HCT116 (cell line): ENCODE measurements at regions not wholly inside any gene's neighbourhood (a gene's known extent, or its start where the extent isn't known, plus 50 kb on each side); places are given as distances from the start of the nearest gene placed in this dataset.

Source experiments
- ATAC-seq: fragments of 200-7000 bp; cut with Tn5 transposase; 2 replicates; pipeline ENCODE4 v1.9.1; 2020; ENCODE audit warnings: mild to moderate bottlenecking, moderate library complexity
- BruUV-seq: library from RNA; stranded (reverse); fragments of 400-500 nt; replicated peaks from 2 replicates; lab custom pipeline; 2021; lab: Mats Ljungman, UMichigan
- CTCF ChIA-PET: fragments of 300-600 bp; sonication (Branson Sonifier 250); formaldehyde crosslinking; loops from one replicate; lab custom pipeline; 2021; ENCODE audit warnings: antibody characterized with exemption; lab: Charles Lee
- POLR2A ChIA-PET: fragments of 300-600, 350-600 bp; sonication (Branson Sonifier 250); formaldehyde crosslinking; loops from one replicate; lab custom pipeline; 2021; ENCODE audit warnings: antibody characterized with exemption; lab: Charles Lee
- RAD21 ChIA-PET, 2 experiments: fragments of 300-600 bp; sonication (Branson Sonifier 250); formaldehyde crosslinking; loops; one replicate each; lab custom pipeline; 2023; ENCODE audit warnings: low total read pairs in 2 of 2; ENCODE audit not compliant: uncharacterized antibody in 2 of 2, unreplicated experiment in 2 of 2, low non-redundant PET in 1 of 2; lab: Charles Lee
- DNase-seq: peaks from one replicate; pipeline ENCODE4 v3.0.0-alpha.2; 2010; ENCODE audit warnings: low read depth, low spot score
- H2AFZ ChIP-seq: fragments of 200-600 bp; shearing (Covaris generic), sonication (generic); 2 replicates; pipeline ENCODE4 v1.6.1; 2017; ENCODE audit warnings: low read depth, mixed run types, mixed read lengths, antibody characterized with exemption, low read length; ENCODE audit not compliant: poor library complexity, severe bottlenecking
- H3K27ac ChIP-seq: 2 replicates; pipeline ENCODE4 v1.5.1; 2012; ENCODE audit warnings: low read depth, low read length
- H3K27me3 ChIP-seq: fragments of 200-600 bp; sonication (generic); 2 replicates; pipeline ENCODE4 v1.6.1; 2016; ENCODE audit warnings: mixed run types, low read length, mixed read lengths; ENCODE audit not compliant: insufficient read depth
- H3K36me3 ChIP-seq, 2 experiments: fragments of 200-500 bp in 1 of 2; fragments of 200-600 bp in 1 of 2; sonication (Bioruptor generic) in 1 of 2; sonication (generic) in 1 of 2; 2 replicates each; pipeline versions ENCODE4 v1.5.1 to v1.6.1; 2014 to 2016; ENCODE audit warnings: low read length in 2 of 2, inconsistent platforms in 1 of 2, mixed read lengths in 1 of 2, mixed run types in 1 of 2; ENCODE audit not compliant: insufficient read depth in 2 of 2, control insufficient read depth in 1 of 2
- H3K4me1 ChIP-seq, 2 experiments: fragments of 200-600 bp in 1 of 2; sonication (generic) in 1 of 2; 2 replicates each; pipeline versions ENCODE4 v1.5.1 to v1.6.1; 2012 to 2017; ENCODE audit warnings: low read length in 2 of 2, inconsistent platforms in 1 of 2, mild to moderate bottlenecking in 1 of 2, mixed read lengths in 1 of 2, mixed run types in 1 of 2, moderate library complexity in 1 of 2; ENCODE audit not compliant: insufficient read depth in 2 of 2, control insufficient read depth in 1 of 2
- H3K4me2 ChIP-seq: fragments of 200-600 bp; sonication (generic); 2 replicates; pipeline ENCODE4 v1.6.1; 2017; ENCODE audit warnings: mixed run types, low read length, mixed read lengths
- H3K4me3 ChIP-seq, 2 experiments: fragments of 200-600 bp in 1 of 2; sonication (generic) in 1 of 2; replicated peaks in 1 of 2; 2 replicates each; pipeline ENCODE4 v1.5.1; 2011 to 2016; ENCODE audit warnings: low read length in 2 of 2, control low read depth in 1 of 2, low read depth in 1 of 2, mild to moderate bottlenecking in 1 of 2, mixed read lengths in 1 of 2, mixed run types in 1 of 2
- H3K79me2 ChIP-seq: fragments of 200-600 bp; sonication (generic); 2 replicates; pipeline ENCODE4 v1.6.1; 2017; ENCODE audit warnings: mild to moderate bottlenecking, mixed run types, low read length, moderate library complexity, mixed read lengths; ENCODE audit not compliant: insufficient read depth
- H3K9ac ChIP-seq: fragments of 200-600 bp; sonication (generic); 2 replicates; pipeline ENCODE4 v1.6.1; 2016; ENCODE audit warnings: low read length, mixed read lengths
- H3K9me2 ChIP-seq: fragments of 200-600 bp; sonication (generic), shearing (Covaris generic); 2 replicates; pipeline ENCODE4 v1.6.1; 2017; ENCODE audit warnings: mixed run types, mild to moderate bottlenecking, moderate library complexity; ENCODE audit not compliant: insufficient read depth
- H3K9me3 ChIP-seq, 2 experiments: fragments of 200-500 bp in 1 of 2; fragments of 200-600 bp in 1 of 2; sonication (Bioruptor generic) in 1 of 2; sonication (generic) in 1 of 2; 2 replicates each; pipeline ENCODE4 v1.6.1; 2014 to 2017; ENCODE audit warnings: low read length in 2 of 2, mixed read lengths in 2 of 2, inconsistent platforms in 1 of 2, low read depth in 1 of 2, mild to moderate bottlenecking in 1 of 2, mixed run types in 1 of 2, moderate library complexity in 1 of 2; ENCODE audit not compliant: control insufficient read depth in 1 of 2, insufficient read depth in 1 of 2
- H4K20me1 ChIP-seq: fragments of 200-600 bp; sonication (generic), shearing (Covaris generic); 2 replicates; pipeline ENCODE4 v1.6.1; 2017; ENCODE audit warnings: mixed run types, mild to moderate bottlenecking, moderate library complexity; ENCODE audit not compliant: insufficient read depth
- CEBPB ChIP-seq: IDR thresholded peaks from 2 replicates; pipeline ENCODE4 v1.6.1; 2012; ENCODE audit warnings: low read depth
- CTCF ChIP-seq, 3 experiments: fragments of 200-600 bp in 1 of 3; sonication (generic) in 1 of 3; IDR thresholded peaks in 2 of 3; conservative IDR thresholded peaks in 1 of 3; 2 replicates each; pipeline ENCODE4 v1.5.1; 2012 to 2017; ENCODE audit warnings: low read depth in 2 of 3, low read length in 2 of 3, antibody characterized with exemption in 1 of 3, borderline replicate concordance in 1 of 3, control low read depth in 1 of 3, mild to moderate bottlenecking in 1 of 3, mixed read lengths in 1 of 3, mixed run types in 1 of 3, moderate library complexity in 1 of 3; ENCODE audit not compliant: insufficient read depth in 1 of 3
- POLR2AphosphoS5 ChIP-seq: IDR thresholded peaks from 2 replicates; pipeline ENCODE4 v1.6.1; 2011; ENCODE audit warnings: mild to moderate bottlenecking, low read depth, low read length, moderate library complexity
- SIN3A ChIP-seq: IDR thresholded peaks from 2 replicates; pipeline ENCODE4 v1.6.1; 2012; ENCODE audit warnings: low read depth
- SRF ChIP-seq: IDR thresholded peaks from 2 replicates; pipeline ENCODE4 v1.6.1; 2012; ENCODE audit warnings: low read depth
- intact Hi-C: fragments of 100-400 bp; cut with micrococcal nuclease; formaldehyde crosslinking; loops from 2 replicates; pipeline ENCODE4 v1.10.0; 2022
- TF ChIP-seq, protein P1 (sequence below): IDR thresholded peaks from 2 replicates; pipeline ENCODE4 v1.6.1; 2012

DNA sequence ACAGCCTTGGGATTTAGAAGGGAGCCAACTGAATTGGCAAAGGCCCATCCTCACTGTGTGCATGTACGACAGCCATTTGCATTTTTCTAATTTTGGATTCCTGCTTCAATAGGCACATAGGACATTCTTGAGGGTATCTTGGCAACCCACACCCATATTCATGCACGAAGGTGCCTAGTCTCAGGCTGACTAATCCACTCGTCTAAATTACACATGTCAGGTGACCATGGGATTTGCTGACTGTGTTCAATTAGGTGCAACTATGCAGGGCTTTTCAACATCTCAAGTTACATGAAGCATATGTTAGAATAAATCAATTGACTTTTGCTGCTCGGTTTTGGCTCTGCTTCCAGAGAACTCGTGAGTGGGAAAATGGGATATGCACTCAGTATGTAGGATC lies 249.7 kb downstream of the SP3 start (continued):
- no peak for TF ChIP-seq SIN3A
- TF ChIP-seq POLR2AphosphoS5: no peak
- TF ChIP-seq CTCF (IDR thresholded peaks at IDR 0.05 in 2 of 3, conservative IDR thresholded peaks at IDR 0.05 in 1 of 3; ENCODE audit: borderline replicate concordance in 1 of 3, insufficient read depth in 1 of 3, low read depth in 2 of 3, low read length in 2 of 3): no peak
- no peak for TF ChIP-seq CEBPB
- TF ChIP-seq, protein P1, sequence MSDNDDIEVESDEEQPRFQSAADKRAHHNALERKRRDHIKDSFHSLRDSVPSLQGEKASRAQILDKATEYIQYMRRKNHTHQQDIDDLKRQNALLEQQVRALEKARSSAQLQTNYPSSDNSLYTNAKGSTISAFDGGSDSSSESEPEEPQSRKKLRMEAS: no peak

- Histone ChIP-seq H3K79me2 (no peaks in the 10 kb centered on the region), H3K27ac (no peak overlapping the region), H4K20me1 (no peaks in the 10 kb centered on the region), H3K36me3 (no peaks in the 10 kb centered on the region), H3K4me1 (no peaks in the 10 kb centered on the region), H3K9me3 (no peaks in the 10 kb centered on the region), H3K4me3 (no peak overlapping the region), H2AFZ (no peak overlapping the region), H3K9ac (no peak overlapping the region), H3K4me2 (no peak overlapping the region), H3K27me3 (no peaks in the 10 kb centered on the region), H3K9me2 (no peaks in the 10 kb centered on the region)
- no peak for ATAC-seq
- ChIA-PET CTCF (no interaction called here), POLR2A (interaction anchor here (0.6 kb wide), 1 partner anchor 11 kb away, joined by 5 read pairs; no protein-coding TSS in a partner anchor), RAD21 (no interaction called here)
- no peak for DNase-seq
- BruUV-seq: no TSS peak
- intact Hi-C loops: no loop called here
- TF ChIP-seq SRF: no peak
These were observed 248.6 kb downstream of the SP3 start for GRCh38 chr2:173716458-173717052.
